ENCODE measurements at regions not wholly inside any gene's neighbourhood (a gene's known extent, or its start where the extent isn't known, plus 50 kb on each side); places are given as distances from the start of the nearest gene placed in this dataset.

GRCh38 chr6:6834356-6835222, 246.1 kb downstream of the LY86 start:
- TF ChIP-seq, protein P1, sequence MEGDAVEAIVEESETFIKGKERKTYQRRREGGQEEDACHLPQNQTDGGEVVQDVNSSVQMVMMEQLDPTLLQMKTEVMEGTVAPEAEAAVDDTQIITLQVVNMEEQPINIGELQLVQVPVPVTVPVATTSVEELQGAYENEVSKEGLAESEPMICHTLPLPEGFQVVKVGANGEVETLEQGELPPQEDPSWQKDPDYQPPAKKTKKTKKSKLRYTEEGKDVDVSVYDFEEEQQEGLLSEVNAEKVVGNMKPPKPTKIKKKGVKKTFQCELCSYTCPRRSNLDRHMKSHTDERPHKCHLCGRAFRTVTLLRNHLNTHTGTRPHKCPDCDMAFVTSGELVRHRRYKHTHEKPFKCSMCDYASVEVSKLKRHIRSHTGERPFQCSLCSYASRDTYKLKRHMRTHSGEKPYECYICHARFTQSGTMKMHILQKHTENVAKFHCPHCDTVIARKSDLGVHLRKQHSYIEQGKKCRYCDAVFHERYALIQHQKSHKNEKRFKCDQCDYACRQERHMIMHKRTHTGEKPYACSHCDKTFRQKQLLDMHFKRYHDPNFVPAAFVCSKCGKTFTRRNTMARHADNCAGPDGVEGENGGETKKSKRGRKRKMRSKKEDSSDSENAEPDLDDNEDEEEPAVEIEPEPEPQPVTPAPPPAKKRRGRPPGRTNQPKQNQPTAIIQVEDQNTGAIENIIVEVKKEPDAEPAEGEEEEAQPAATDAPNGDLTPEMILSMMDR (IDR thresholded peaks at IDR 0.05; ENCODE audit: low read depth, low read length) = no peak
- DNase-seq (ENCODE audit: low read depth in 2 of 2) = no peak

DNA sequence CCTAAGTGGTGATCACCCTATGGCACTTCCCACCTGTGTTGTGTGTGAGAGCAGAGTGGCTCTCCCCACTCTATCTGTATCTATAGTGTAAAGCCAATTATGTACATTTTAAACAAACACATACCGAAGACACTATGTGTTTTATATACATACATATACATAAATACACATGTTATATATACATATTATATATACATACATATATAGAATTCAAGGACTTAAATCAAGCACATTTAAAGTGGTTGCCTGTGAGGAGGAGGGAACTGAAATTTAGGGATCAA, 246.6 kb downstream of the LY86 start:
- TF ChIP-seq, protein P1 (IDR thresholded peaks at IDR 0.05; ENCODE audit: low read depth, low read length) = no peak
- no peak for DNase-seq (ENCODE audit: low read depth in 2 of 2)

More at GRCh38 chr6:6834356-6835222, 246.1 kb downstream of the LY86 start:
- H3K4me3 ChIP-seq (replicated peaks in 1 of 2; ENCODE audit: low read depth in 2 of 2, low read length in 2 of 2) = no peak overlapping the region

GRCh38 chr6:6836609-6837406, 248.3 kb downstream of the LY86 start:
- TF ChIP-seq, protein P1 (IDR thresholded peaks at IDR 0.05; ENCODE audit: low read depth, low read length) = no peak
- DNase-seq (ENCODE audit: low read depth in 2 of 2) = no peak
- no peak overlapping the region for H3K4me3 ChIP-seq (replicated peaks in 1 of 2; ENCODE audit: low read depth in 2 of 2, low read length in 2 of 2)

More for the DNA sequence above, 246.6 kb downstream of the LY86 start:
- no peak overlapping the region for H3K4me3 ChIP-seq (replicated peaks in 1 of 2; ENCODE audit: low read depth in 2 of 2, low read length in 2 of 2)

DNA sequence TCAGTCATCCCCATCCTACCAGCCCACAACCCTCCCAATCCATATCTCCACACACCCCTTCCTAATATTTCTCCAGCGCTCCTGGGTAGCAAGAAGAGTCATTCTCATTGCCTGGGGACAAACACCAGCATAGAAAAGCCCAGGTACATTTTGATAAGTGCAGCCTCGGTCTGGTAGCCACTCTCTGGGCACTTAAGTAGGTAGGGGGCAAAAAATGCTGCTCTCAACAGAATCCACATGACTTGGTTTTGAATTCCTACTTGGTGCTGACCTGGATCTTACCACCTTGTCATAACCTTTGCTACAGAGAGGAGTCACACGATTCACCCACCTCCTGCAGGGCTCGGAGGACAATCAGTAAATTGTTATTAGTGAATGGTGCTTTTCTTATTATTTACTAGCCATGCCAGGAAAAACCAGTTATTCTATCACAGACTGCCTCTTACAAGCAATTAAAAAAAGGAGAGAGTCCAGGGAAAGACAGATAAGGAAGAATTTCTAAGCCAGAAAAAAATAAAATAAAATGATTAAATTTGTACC, 249.1 kb downstream of the LY86 start:
- H3K4me3 ChIP-seq (replicated peaks in 1 of 2; ENCODE audit: low read depth in 2 of 2, low read length in 2 of 2) = no peak overlapping the region
- no peak for DNase-seq (ENCODE audit: low read depth in 2 of 2)
- TF ChIP-seq, protein P1 (IDR thresholded peaks at IDR 0.05; ENCODE audit: low read depth, low read length) = no peak

- TF ChIP-seq, protein P1 (IDR thresholded peaks at IDR 0.05; ENCODE audit: low read depth, low read length) = no peak
- no peak overlapping the region for H3K4me3 ChIP-seq (replicated peaks in 1 of 2; ENCODE audit: low read depth in 2 of 2, low read length in 2 of 2)
- DNase-seq (ENCODE audit: low read depth in 2 of 2) = no peak
Measured at GRCh38 chr6:6840831-6841291, 252.3 kb downstream of the LY86 start.

GRCh38 chr6:6841571-6841970, 253.1 kb downstream of the LY86 start:
- TF ChIP-seq, protein P1 (IDR thresholded peaks at IDR 0.05; ENCODE audit: low read depth, low read length) = no peak
- no peak overlapping the region for H3K4me3 ChIP-seq (replicated peaks in 1 of 2; ENCODE audit: low read depth in 2 of 2, low read length in 2 of 2)
- no peak for DNase-seq (ENCODE audit: low read depth in 2 of 2)
